Activated T-helper 17 cell treated with anti-CD3 and anti-CD28 coated beads, Interleukin-2, amount 50 U/mL, for 72 hours (primary cell): ENCODE measurements at regions not wholly inside any gene's neighbourhood (a gene's known extent, or its start where the extent isn't known, plus 50 kb on each side); places are given as distances from the start of the nearest gene placed in this dataset.
"Not testable (repeated sequence)": the region's sequence is repeated elsewhere in the genome, so short reads cannot be mapped to it uniquely, and the experiment has no call there.

Source experiments
- ATAC-seq: fragments of 150-1000 bp; cut with Tn5 transposase; replicated peaks from 2 replicates; pipeline ENCODE4 v1.10.0; 2021; ENCODE audit warnings: mild to moderate bottlenecking, moderate library complexity
- H3K27ac Mint-ChIP-seq: one replicate; pipeline ENCODE4 v1.8.0; 2022; ENCODE audit warnings: mixed read lengths
- H3K27me3 Mint-ChIP-seq: one replicate; pipeline ENCODE4 v1.8.0; 2022; ENCODE audit warnings: mixed read lengths
- H3K36me3 Mint-ChIP-seq: one replicate; pipeline ENCODE4 v1.8.0; 2022; ENCODE audit warnings: low read depth, mild to moderate bottlenecking, mixed read lengths
- H3K4me1 Mint-ChIP-seq: one replicate; pipeline ENCODE4 v1.8.0; 2022; ENCODE audit warnings: mixed read lengths
- H3K4me3 Mint-ChIP-seq: one replicate; pipeline ENCODE4 v1.8.0; 2022; ENCODE audit warnings: mild to moderate bottlenecking, mixed read lengths
- H3K9me3 Mint-ChIP-seq: one replicate; pipeline ENCODE4 v1.8.0; 2022; ENCODE audit warnings: mixed read lengths

- no peak overlapping the region for H3K27ac Mint-ChIP-seq
- H3K9me3 Mint-ChIP-seq, result no peaks in the 10 kb centered on the region
- ATAC-seq, result no peak
- H3K27me3 Mint-ChIP-seq, result no peaks in the 10 kb centered on the region
- H3K4me1 Mint-ChIP-seq, result peaks cover 4% of the 10 kb centered on the region
- H3K36me3 Mint-ChIP-seq, result no peaks in the 10 kb centered on the region
- no peak overlapping the region for H3K4me3 Mint-ChIP-seq
These were observed 70.4 kb upstream of the SMURF2 start for GRCh38 chr17:64732336-64733006.

- not testable (repeated sequence) for H3K4me1 Mint-ChIP-seq, H3K27ac Mint-ChIP-seq, H3K27me3 Mint-ChIP-seq, H3K36me3 Mint-ChIP-seq, ATAC-seq, H3K4me3 Mint-ChIP-seq, H3K9me3 Mint-ChIP-seq
These were observed 67.9 kb upstream of the SMURF2 start for GRCh38 chr17:64730023-64730422.

GRCh38 chr17:64729201-64729600 is 67.1 kb upstream of the SMURF2 start:
- Mint-ChIP-seq H3K9me3 (no peaks in the 10 kb centered on the region), H3K27ac (no peak overlapping the region), H3K27me3 (no peaks in the 10 kb centered on the region), H3K4me1 (no peaks in the 10 kb centered on the region), H3K36me3 (no peaks in the 10 kb centered on the region), H3K4me3 (no peak overlapping the region)
- no peak for ATAC-seq

GRCh38 chr17:64728041-64728695 is 66.1 kb upstream of the SMURF2 start:
- Mint-ChIP-seq H3K9me3 (no peaks in the 10 kb centered on the region), H3K27ac (no peak overlapping the region), H3K27me3 (no peaks in the 10 kb centered on the region), H3K36me3 (no peaks in the 10 kb centered on the region), H3K4me1 (no peaks in the 10 kb centered on the region), H3K4me3 (no peak overlapping the region)
- no peak for ATAC-seq

- not testable (repeated sequence) for H3K9me3 Mint-ChIP-seq, H3K27me3 Mint-ChIP-seq, ATAC-seq, H3K4me1 Mint-ChIP-seq, H3K4me3 Mint-ChIP-seq, H3K27ac Mint-ChIP-seq, H3K36me3 Mint-ChIP-seq
These were observed 63.9 kb upstream of the SMURF2 start for GRCh38 chr17:64726025-64726424.

- H3K27ac Mint-ChIP-seq, H3K27me3 Mint-ChIP-seq, H3K9me3 Mint-ChIP-seq, ATAC-seq, H3K4me3 Mint-ChIP-seq, H3K36me3 Mint-ChIP-seq, H3K4me1 Mint-ChIP-seq: not testable (repeated sequence)
These were observed 62.1 kb upstream of the SMURF2 start for GRCh38 chr17:64724246-64724645.

- H3K27me3 Mint-ChIP-seq, result no peaks in the 10 kb centered on the region
- no peaks in the 10 kb centered on the region for H3K36me3 Mint-ChIP-seq
- H3K4me3 Mint-ChIP-seq, result no peak overlapping the region
- ATAC-seq, result no peak
- H3K27ac Mint-ChIP-seq, result no peak overlapping the region
- H3K9me3 Mint-ChIP-seq, result no peaks in the 10 kb centered on the region
- H3K4me1 Mint-ChIP-seq, result no peaks in the 10 kb centered on the region
These were observed 61.7 kb upstream of the SMURF2 start for GRCh38 chr17:64723781-64724180.

- H3K36me3 Mint-ChIP-seq, H3K4me1 Mint-ChIP-seq, H3K9me3 Mint-ChIP-seq, H3K4me3 Mint-ChIP-seq, ATAC-seq, H3K27me3 Mint-ChIP-seq, H3K27ac Mint-ChIP-seq: not testable (repeated sequence)
These were observed 59.4 kb upstream of the SMURF2 start for GRCh38 chr17:64721556-64721955.

- H3K9me3 Mint-ChIP-seq, H3K27me3 Mint-ChIP-seq, H3K36me3 Mint-ChIP-seq, H3K27ac Mint-ChIP-seq, H3K4me3 Mint-ChIP-seq, ATAC-seq, H3K4me1 Mint-ChIP-seq: not testable (repeated sequence)
These were observed 58.1 kb upstream of the SMURF2 start for GRCh38 chr17:64720253-64720652.

GRCh38 chr17:64719517-64719916 is 57.4 kb upstream of the SMURF2 start:
- H3K9me3 Mint-ChIP-seq, ATAC-seq, H3K27ac Mint-ChIP-seq, H3K4me1 Mint-ChIP-seq, H3K36me3 Mint-ChIP-seq, H3K4me3 Mint-ChIP-seq, H3K27me3 Mint-ChIP-seq: not testable (repeated sequence)

GRCh38 chr17:64718816-64719215 is 56.7 kb upstream of the SMURF2 start:
- not testable (repeated sequence) for H3K4me3 Mint-ChIP-seq, H3K4me1 Mint-ChIP-seq, H3K36me3 Mint-ChIP-seq, ATAC-seq, H3K27me3 Mint-ChIP-seq, H3K27ac Mint-ChIP-seq, H3K9me3 Mint-ChIP-seq

- Mint-ChIP-seq H3K36me3 (no peaks in the 10 kb centered on the region), H3K9me3 (no peaks in the 10 kb centered on the region), H3K4me3 (no peak overlapping the region), H3K4me1 (peaks cover 4% of the 10 kb centered on the region), H3K27me3 (no peaks in the 10 kb centered on the region), H3K27ac (no peak overlapping the region)
- ATAC-seq, result peak; percentile 79
These were observed 56.0 kb upstream of the SMURF2 start for GRCh38 chr17:64718058-64718457.

GRCh38 chr17:64716496-64716895 is 54.4 kb upstream of the SMURF2 start:
- not testable (repeated sequence) for H3K4me3 Mint-ChIP-seq, H3K27me3 Mint-ChIP-seq, H3K36me3 Mint-ChIP-seq, H3K4me1 Mint-ChIP-seq, H3K9me3 Mint-ChIP-seq, H3K27ac Mint-ChIP-seq, ATAC-seq

- Mint-ChIP-seq H3K4me3 (peak overlapping the region; percentile 86), H3K4me1 (peaks cover 15% of the 10 kb centered on the region), H3K27ac (peak overlapping the region; percentile 94)
- H3K9me3 Mint-ChIP-seq, H3K36me3 Mint-ChIP-seq, H3K27me3 Mint-ChIP-seq: not testable (repeated sequence)
- ATAC-seq, result peak; percentile 34
These were observed 51.7 kb upstream of the SMURF2 start for GRCh38 chr17:64713786-64714185.

GRCh38 chr17:64712557-64713351 is 50.6 kb upstream of the SMURF2 start:
- H3K4me3 Mint-ChIP-seq, result peak overlapping the region; percentile 86
- H3K27me3 Mint-ChIP-seq, H3K36me3 Mint-ChIP-seq, H3K9me3 Mint-ChIP-seq: not testable (repeated sequence)
- peaks cover 21% of the 10 kb centered on the region for H3K4me1 Mint-ChIP-seq
- H3K27ac Mint-ChIP-seq, result peak overlapping the region; percentile 94
- peak; percentile 57 for ATAC-seq
